HG02885 (cell line): ENCODE measurements at regions not wholly inside any gene's neighbourhood (a gene's known extent, or its start where the extent isn't known, plus 50 kb on each side); places are given as distances from the start of the nearest gene placed in this dataset.
"Not testable (repeated sequence)": the region's sequence is repeated elsewhere in the genome, so short reads cannot be mapped to it uniquely, and the experiment has no call there.

Source experiments
- ATAC-seq: cut with Tn5 transposase; IDR thresholded peaks from one replicate; pipeline ENCODE4 v1.9.1; 2021; ENCODE audit warnings: mild to moderate bottlenecking; ENCODE audit not compliant: unreplicated experiment, poor library complexity

DNA sequence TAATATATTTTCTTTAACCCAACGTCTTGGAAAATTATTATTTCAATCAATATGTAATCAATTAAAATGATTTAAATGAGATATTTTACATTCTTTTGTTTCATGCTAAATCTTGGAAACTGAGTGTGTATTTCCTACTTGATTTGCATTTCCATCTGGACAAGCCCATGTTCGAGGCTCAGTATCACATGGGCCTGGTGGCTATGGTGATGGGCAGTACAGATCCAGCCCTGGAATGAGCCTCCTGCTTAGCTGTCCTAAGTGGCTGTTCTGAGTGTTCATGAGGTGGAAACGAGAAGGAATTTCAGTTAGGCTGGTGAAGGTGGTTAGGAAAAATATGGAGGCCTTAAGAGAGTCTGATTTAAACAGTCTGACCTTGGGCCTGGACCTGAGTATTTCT lies 73.0 kb upstream of the ATXN1 start:
- ATAC-seq: no peak

DNA sequence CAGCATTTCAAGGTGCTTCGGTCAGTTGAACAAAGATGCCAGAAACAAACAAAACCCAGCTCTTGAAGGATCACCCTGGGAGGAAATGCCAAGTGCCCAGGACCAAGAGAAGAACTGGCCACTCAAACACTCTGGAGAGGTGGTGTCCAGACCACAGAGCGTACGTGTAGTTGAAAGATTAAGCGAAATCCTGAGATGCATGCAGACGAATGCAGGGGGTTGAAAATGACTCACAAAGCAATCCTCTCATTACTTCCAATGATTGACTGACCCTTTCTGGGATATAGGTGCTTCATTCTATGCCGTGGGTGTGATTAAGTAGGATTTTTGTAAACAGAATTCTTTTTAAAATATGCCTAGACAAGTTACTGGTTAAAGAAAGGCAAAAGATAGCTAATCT lies 71.5 kb upstream of the ATXN1 start:
- ATAC-seq: no peak

GRCh38 chr6:16832043-16832567 lies 70.8 kb upstream of the ATXN1 start:
- no peak for ATAC-seq

DNA sequence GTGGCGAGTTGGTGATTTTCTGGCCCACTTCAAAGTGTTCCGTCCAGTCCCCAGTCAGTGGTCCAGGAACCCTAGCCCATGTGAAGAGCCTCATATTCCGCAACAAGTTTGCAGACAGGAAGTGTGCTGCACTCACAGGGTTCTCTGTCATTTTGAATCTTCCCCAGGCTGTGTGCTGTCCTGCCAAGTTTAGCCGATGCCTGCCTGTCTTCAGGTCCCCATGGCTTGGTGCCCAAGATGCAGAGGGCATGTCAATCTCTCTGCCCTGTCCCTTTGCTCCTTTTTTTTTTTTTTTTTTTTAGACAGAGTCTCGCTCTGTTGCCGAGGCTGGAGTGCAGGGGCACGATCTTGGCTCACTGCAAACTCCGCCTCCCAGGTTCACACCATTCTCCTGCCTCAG lies 69.9 kb upstream of the ATXN1 start:
- no peak for ATAC-seq

GRCh38 chr6:16828058-16828457 lies 66.8 kb upstream of the ATXN1 start:
- ATAC-seq: no peak

DNA sequence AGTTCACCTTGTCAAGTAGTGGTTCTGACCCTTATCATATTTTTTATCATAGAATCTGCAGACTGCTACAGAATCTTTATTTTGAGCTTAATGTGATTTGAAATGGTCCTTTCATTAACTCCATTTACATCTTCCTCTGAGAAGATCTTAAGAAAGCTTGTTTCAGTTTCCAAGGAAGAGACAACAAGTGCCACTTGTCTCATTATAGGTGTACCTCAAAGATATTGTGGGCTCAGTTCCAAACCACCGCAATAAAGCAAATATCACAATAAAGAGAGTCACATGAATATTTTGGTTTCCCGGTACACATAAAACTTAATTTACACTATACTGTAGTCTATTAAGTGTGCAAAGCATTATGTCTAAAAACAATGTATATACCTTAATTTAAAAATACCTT lies 66.4 kb upstream of the ATXN1 start:
- ATAC-seq: no peak

GRCh38 chr6:16825784-16826183 lies 64.5 kb upstream of the ATXN1 start:
- ATAC-seq: no peak

- no peak for ATAC-seq
Observed at GRCh38 chr6:16824845-16825685, 63.8 kb upstream of the ATXN1 start.

DNA sequence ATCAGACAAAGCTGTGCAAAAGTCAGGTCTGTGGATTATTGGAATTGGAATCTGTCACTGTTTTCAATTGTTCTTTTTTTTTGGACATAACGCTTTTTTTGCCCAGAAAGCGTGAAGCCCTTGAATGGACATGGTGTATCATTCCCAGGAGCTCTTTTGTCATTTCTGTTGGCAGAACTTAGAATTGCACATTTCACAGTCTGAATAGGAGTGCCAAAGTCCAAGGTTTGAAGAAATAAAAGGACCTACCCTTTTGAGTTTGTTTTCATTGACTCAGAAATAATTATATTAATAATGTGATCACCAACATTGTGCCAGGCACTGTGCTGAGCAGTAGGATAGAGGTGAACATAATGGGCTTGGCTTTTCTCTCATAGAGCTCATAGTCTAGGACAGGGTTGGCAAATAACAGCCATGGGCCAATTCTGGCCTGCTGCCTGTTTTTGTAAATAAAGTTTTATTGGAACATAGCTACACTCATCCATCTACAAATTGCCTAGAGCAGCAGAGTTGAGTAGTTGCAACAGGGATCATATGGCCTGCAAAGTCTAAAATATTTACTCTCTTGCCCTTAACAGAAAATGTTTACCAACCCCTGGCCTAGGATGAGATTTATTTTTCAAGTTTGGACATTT lies 62.6 kb upstream of the ATXN1 start:
- ATAC-seq: no peak

DNA sequence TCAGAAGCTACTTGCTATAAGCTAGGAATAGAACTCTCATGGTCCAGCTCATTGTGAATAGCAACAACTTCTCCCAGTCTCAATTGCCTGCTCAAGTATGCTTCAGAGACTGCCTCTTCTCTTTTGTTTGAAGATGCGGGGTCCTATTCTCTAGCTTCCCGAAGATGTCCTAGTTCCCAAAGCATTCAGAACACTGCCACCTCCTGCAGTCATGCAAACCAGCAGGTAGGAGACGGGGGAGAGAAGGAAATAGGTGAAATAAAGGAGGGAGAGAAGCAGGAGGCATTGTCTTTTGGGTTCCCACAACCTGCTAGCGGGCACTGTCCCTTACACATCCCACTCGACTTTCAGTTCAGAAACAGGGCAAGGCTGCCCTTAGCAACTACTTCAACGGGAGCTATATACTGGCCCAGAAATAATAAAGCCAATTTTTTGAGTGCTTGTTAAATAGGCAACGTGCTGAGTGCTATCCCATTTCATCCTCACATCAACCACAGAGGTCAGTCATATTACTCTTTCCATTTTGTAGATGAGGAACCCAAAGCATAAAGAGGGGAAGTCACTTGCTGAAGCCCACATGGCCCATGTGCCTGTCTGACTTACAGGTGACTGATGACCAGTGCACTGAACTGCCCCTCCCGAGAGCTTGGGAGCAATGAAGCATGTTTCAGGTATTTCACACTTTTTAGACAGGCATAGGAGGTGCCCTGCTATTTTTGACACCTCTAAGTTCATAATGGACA lies 61.9 kb upstream of the ATXN1 start:
- ATAC-seq: no peak

DNA sequence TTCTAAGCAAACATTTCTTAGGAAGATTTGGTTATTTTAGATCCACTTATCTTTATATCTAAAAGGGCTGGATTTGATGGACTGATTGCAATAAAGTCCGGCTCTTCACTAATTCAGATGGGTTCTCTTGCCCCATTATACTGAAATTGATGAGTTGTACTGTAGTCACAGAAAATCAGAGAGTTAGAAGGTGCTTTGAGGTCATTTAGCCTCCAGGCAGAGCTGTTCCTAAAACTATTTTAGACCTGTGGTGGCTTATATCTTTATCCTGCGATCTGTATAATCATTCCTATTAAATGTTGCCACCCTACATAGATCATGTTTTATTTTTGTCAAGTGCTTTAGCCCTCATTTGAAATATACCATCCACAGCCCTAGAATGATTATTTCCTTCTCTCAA lies 61.3 kb upstream of the ATXN1 start:
- ATAC-seq: no peak

DNA sequence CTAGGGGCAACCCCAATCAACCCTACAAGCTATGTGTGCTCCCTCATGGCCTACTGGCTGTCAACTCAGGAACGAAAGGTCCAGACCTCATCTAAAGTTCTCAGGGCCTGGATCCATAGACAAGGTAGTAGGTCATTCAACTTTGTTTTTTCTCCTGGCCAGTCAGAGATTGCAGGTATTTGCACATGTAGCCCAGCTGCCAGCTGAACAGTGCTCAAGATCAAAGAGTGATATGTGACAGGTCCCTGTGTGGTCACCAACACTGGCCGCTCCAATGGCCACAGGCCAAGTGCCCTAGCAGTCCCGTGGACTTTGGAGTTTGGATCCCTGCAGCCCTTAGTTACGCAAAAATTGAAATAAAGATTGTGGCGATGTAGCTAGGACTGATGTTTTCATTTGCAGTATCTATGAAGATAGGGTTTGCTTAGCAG lies 60.6 kb upstream of the ATXN1 start:
- no peak for ATAC-seq

DNA sequence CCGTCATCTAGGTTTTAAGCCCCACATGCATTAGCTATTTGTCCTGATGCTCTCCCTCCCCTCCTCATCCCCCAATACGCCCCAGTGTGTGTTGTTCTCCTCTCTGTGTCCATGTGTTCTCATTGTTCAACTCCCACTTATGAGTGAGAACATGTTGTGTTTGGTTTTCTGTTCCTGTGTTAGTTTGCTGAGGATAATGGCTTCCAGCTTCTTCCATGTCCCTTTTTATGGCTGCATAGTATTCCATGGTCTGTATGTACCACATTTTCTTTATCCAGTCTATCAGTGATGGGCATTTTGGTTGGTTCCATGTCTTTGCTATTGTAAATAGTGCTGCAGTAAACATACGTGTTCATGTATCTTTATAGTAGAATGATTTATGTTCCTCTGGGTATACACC lies 59.0 kb upstream of the ATXN1 start:
- ATAC-seq: not testable (repeated sequence)

GRCh38 chr6:16819752-16820151 lies 58.5 kb upstream of the ATXN1 start:
- no peak for ATAC-seq

DNA sequence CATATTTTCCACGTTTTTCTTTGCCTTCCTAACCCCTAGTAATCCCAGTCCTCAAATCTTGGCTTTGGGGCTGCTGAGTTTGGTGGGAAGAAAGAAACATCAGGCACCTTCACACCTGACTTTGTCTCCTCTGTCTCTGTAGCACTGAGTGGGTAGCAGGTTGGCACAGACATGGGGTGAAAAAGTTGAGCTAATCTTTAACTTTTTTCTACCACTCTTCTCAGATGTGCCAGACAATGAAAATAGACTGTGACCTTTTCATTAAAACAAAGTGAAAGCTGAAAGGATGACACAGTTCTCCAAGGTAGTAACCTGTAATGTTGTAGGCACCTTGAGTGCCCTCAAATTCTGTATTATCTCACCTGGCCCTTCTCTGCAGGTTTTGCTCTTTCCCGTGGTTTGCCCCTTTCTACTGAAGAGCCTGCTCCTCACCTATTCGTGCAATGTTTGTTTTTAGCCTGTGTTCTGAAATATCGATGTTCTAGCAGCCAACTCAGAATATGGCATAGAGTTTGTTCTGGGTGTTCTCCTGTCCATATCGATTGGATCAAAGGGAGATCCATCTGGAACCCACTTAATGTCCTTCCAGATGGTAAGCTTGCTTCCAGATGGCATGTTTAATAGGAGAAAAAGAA lies 57.8 kb upstream of the ATXN1 start:
- ATAC-seq: no peak

GRCh38 chr6:16817594-16817993 lies 56.3 kb upstream of the ATXN1 start:
- ATAC-seq: no peak

- ATAC-seq: no peak
Observed at GRCh38 chr6:16816891-16817290, 55.6 kb upstream of the ATXN1 start.

- ATAC-seq: no peak
Observed at GRCh38 chr6:16812993-16813392, 51.7 kb upstream of the ATXN1 start.

DNA sequence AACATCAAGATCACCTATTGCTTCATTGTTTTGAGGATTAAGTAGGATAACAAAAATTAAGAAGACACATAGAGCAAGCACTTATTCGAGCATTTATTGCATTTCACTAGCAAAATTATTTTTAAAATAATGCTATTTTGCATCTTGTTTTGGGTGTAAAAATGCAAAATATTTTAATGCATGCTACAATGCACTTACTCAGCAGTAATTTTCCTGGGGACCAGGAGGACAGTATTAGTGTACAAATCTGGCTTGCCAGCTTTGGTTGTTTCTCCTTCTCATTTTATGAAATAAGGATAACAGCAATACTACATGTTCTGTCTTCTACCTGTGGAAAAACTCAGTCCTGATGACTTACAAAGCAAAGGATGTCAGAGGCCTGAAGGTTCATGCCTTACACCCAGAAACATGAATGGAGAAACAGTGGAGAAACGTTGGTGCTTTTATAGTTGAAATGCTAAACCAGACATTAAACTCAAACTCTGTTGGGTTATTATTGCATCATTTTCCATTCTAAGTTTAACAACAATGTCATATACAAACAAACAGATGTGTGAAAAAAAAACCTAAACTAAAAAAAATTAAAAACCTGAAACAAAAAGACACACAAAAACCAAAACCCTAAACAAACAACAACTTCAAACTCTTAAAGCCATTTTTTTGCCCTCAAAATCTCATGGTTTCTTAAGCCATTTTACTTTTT lies 50.2 kb upstream of the ATXN1 start:
- ATAC-seq: no peak
